GM21717 (cell line): ENCODE measurements at regions not wholly inside any gene's neighbourhood (a gene's known extent, or its start where the extent isn't known, plus 50 kb on each side); places are given as distances from the start of the nearest gene placed in this dataset.

ENCODE experiments used
- ATAC-seq: cut with Tn5 transposase; IDR thresholded peaks from one replicate; pipeline ENCODE4 v1.9.1; 2021; ENCODE audit warnings: mild to moderate bottlenecking, moderate library complexity; ENCODE audit not compliant: unreplicated experiment

DNA sequence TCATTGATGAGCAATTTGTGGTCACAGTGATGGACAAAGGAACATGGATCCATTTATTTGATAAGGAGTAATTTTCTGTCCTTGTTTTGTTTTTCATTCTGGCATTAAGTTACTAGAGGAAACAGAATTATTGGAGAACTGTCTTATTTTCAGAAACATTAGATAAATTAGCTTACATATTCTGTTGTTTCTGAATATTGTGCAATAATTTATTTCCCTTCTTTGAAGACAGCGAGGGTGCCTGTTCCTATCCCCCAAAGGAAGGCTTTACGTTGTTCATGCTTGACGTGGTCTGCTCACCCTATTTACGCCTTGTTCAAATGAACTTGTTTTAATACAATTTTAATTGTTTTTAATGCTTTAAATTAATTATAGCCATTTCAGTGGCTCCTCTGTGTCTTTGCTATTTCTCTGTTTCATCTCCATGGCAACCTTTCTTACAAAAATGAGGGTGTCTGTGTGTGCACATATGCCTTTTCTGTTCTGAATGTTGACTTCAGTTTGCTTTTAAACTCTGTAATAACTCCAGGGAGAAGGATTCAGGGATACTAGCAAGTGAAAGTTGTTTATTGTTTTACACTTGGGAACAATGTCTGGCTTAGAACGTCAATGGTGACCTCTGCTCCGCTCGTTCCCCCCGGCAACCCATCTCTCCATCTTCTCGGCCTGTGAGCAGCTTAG lies 138.3 kb upstream of the PLET1 start:
- ATAC-seq: no peak

DNA sequence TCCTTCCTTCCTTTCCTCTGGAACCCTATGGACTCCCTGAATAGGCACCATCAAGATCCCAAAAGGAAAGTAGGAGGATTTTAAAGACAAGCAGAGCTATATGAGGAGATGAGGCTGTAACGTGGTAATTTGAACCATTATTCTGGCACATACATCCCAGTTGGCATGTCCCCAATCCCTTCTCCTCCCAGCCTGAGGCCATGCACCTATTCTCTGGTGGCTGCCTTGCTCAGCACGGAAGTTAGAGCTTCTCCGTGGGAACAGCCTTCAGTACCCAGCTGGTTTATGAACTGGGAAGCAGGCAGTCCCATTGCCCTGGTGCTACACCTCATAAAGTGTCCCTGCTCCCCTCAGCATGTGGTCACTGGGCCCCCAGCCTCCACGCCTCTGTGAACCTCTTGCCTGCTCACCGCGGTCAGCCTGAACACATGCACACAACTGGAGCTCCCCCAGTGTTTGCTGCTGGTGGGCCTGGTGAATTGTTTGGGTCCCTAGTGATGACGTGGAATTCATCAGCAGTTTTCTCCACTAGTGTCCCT lies 139.9 kb upstream of the PLET1 start:
- no peak for ATAC-seq

DNA sequence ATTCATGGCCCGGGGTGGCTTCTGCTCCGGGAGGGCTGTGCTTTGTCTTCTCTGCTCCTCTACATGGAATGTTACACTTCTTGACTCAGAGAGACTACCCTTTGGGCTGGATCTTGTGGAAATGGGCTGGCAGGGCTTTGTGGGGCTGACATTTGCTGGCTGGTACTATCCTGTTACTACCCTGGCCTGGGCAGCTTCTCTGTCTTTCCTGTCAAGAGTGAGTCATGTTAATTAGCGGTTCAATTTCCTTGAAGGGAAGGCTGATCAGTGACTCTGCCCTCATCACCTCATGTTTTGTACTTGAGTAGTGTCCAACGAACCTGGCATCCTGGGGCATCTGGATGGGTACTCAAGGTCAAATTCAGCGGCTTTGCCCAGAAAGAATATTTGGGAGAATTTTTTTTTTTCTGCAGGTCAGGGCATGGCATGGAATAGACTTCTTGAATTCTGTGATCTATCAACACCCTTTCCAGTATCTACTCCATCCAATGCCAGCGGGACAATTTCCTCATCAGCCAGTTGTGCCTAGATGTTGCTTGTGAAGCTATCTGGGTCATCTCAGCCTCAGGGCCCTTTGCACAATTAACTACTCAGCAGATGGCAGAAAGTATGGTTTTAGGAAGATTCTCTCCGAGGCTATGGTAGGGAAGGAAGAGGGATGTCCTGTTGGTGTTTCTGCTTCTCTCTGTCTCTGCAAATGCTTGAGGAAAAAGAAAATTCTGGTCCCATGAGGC lies 140.5 kb upstream of the PLET1 start:
- ATAC-seq: no peak

DNA sequence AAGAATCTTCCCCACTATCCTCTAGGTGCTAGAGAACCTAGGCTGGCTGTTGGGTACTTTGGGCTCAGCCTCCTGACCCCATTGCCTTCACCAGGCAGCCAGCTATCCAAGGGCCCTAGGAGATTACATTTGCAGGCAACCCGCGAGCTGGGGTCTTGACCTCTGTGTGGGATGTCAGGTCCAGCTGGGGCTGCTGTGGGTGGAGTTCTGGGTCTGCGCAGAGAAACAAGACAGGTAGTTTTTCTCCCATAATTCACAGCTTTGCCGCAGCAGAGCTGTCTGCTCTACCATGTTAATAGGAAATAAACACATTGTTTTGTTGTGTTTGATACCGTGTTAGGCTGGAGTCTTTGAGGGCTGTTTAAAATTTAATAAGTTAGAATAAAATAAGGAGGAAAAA lies 142.8 kb upstream of the PLET1 start:
- no peak for ATAC-seq

DNA sequence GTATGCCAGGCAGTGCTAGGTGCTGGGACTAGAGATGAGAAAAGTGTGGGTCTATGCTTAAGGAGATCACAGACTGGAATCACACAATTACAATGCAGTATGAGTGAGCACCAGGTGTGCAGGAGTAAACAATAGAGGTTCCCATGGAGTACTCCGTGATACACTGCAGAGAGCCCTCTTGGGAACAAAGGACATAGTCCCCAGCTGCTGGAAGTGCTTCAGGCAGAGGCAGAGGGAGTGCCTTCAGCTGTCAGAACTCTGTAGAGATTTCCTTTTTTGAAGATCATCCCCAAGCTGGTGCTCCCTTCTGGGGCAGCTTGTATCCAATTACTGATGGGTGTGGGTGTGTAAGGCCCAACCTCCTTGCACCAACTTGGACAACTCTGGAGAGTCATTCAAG lies 143.5 kb upstream of the PLET1 start:
- no peak for ATAC-seq

DNA sequence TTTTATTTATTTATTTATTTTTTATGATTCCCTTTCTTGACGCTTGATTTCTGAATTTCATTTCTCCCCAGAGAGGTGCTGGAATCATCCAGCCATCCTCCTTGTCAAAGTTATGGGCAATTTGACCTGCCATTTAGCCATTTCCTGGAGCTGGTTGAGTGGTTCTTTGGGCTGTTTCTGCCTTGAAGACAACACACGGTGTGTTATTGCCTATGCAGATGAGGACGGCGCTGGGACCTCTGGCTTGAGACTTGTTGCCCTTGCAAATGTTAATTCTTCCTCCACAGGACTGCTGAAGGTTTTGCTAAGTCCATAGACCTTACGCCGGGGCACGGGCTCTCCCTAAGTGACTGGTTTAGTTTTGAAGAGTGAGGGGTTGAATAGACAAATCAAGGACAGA lies 147.9 kb upstream of the PLET1 start:
- ATAC-seq: no peak

DNA sequence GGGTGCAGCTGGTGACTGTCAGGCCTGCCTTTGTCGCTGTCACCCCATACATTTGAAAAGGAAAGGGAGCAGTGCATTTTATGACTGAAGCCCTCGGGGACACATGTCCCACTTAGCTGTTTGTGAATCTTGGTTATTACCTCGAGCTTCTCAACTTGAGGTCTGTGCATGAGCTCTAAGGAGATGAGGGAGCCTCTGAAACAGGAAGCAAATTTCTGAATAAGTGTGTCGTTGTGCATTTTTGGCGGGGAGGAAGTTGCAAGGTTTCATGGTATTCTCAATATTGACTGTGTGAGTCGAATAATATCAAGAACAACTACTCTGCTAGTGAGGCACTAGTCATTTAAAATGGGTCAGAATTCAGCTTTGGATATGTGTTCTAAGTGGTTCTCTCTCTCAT lies 149.7 kb upstream of the PLET1 start:
- ATAC-seq: no peak

DNA sequence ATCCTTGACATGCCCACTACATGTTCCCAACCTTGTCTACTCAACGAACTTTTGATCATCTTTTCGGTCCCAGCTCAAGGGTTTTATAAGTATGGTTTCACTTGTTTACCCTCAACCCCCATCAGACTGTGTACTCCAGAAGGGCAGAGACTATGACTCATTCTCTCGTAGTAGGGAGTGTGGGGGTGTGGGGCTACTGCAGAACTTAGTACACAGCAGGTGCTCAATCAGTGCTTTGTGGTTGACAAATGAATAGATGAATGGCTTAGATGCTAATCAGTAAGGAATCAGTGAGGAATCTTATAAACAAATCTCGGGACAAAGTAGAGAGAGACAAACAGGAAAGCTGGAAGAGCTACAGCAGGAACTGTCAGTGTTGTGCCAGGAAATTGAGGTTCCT lies 151.7 kb upstream of the PLET1 start:
- ATAC-seq: no peak

DNA sequence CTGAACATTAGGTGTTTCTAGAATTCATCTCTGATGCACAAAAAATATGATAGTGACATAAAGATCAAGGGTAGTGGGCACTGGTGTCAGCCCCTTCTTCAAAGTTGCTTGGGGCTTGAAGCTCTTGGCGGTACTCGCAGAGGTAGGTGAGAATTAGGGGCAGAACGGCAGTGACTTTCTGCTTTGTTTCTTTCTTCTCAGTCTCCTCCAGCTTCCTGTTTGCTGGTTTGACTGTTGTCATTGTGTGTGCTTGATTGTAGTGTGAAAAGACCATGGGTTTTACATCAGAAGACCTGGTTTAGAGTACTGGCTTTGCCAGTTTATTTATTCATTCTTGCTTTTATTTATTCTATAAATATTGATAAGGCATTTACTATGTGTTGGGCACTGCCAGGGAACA lies 156.7 kb upstream of the PLET1 start:
- no peak for ATAC-seq

DNA sequence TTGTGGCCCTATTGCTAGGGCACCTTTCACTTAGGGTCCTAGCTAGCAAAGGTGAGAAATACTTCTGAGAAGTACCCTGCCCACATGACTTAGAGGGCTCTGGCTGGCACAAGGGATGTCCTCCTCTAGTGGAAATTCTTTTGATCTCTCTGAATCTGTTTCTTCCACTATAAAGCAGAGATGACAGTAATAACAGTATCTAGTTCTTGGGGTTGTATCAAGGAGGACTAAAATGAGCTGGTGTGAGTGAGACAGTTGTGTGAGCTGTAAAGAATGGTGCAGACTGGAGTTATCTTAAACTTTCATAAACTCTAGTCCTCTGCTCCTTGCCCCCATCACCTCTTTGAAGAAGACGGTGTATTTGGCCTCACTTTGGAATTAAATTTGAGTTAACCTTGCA lies 157.8 kb upstream of the PLET1 start:
- ATAC-seq: no peak

DNA sequence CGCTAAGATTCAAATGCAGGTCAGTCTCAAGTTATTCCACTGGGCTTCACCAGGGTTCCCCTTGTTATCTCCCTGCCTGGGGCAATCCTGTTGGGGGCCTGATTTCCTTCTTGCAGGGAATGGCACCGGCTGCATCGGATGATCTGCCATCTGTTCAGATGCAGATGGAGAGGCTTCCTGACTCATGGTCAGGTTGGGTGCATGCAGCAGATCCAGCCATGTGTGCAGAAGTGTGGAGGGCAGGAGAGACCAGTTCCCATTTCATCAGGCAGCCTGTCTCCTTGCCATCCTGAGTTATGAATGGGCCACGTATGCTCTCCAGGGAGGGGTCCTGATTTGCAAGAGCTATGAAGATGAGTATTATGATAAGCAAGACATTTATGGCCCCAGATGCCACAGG lies 161.2 kb upstream of the PLET1 start:
- no peak for ATAC-seq

DNA sequence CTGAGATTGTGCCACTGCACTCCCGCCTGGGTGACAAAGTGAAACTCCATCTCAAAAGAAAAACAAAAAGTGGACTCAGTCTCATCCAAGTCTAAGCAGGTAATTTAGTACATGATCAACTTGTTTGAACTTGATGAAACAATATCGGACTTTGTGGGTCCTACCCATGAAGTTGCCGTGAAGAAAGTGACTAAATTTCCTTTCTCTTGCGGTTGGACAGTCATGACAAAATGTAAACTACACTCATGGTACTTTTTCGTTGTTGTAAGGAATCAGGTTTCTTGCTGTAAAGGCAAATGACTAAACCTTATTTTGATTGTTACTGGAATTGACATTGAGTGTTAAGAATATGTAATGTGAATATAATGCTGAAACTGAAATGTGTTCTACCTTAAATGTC lies 164.5 kb upstream of the PLET1 start:
- ATAC-seq: no peak

DNA sequence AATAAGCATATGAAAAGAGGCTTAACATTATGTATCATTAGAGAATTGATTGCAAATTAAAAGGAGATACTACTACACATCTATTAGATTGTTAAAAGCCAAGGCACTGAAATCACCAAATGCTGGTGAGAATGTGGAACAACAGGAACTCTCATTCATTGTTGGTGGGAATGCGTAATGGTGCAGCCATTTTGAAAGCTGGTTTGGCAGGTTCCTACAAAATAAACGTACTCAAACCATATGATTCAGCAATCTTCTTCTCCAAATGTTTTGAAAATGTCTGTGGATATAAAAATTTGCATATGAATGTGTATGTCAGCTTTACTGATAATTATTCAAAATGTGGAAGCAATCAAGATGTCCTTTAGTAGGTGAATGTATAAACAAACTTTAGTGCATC lies 176.4 kb upstream of the PLET1 start:
- no peak for ATAC-seq

DNA sequence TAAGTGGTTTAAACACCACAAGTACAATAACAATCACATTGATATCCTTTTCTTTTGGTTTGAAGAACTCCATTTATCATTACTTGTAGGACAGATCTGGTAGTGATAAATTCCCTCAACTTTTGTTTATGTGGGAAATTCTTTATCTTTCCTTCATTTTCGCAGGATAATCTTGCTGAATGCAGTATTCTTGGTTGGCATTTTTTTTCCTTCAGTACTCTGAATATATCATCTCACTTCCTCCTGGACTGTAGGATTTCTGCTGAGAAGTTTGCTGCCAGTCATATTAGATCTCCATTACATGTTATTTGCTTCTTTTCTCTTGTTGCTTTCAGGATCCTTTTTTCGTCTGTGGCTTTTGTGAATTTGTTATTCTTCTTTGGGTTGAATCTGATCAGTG lies 179.0 kb upstream of the PLET1 start:
- no peak for ATAC-seq

DNA sequence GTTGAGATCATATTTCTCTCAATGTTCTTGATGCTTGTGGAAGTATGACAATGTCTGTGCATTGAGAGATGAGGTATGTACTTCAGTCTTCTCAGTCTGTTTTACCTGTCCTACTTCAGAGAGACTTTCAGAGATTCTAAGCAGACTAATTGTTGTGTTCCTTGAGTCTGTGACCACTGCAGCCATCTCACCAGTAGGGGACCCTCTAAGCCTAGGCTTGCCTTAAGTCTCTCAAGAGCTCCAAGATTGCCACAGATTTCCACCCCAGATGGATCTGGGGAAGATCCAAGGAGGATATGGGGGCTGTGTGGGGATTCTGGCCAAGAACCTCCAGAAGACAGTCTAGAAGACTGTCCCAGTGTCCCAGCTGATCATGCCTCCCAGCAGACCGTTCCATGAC lies 179.9 kb upstream of the PLET1 start:
- no peak for ATAC-seq

DNA sequence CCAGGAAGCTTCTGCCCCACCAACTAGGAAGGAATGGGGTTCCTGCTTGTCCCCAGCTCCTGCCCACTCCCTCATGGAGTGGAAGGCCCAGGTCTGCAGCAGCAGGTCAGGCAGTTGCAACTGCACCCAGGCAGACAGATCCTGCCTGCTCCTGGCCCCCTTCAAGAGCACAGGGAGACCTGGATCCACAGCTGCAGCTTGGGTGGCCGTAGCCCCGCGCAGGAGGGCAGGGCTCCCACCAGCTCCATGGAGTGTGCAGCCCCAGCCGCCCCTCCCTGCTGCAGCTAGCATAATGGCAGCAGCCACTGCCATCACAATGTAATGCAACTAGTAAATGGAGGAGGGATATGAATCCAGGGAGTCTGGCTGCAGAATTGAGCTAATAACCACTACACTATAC lies 187.5 kb upstream of the PLET1 start:
- ATAC-seq: no peak

DNA sequence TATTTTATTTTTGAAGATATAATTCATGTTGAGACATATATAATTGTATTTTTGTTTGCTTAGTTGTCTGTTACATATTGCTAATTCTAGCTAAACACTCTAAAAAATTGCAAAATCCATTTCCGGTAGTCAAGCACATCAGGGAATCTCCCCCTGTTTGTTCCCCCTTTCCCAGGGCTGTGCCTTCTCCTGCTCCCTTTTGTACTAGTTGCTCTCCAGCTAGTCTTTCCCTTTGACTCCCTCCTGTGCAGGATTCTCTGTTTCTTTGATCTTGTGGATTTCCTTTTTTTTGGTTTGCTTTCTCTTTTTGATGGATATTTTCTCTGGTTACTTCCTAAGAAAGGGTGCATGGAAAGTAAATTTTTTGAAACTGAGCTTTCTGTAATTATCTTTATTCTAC lies 188.1 kb upstream of the PLET1 start:
- no peak for ATAC-seq

DNA sequence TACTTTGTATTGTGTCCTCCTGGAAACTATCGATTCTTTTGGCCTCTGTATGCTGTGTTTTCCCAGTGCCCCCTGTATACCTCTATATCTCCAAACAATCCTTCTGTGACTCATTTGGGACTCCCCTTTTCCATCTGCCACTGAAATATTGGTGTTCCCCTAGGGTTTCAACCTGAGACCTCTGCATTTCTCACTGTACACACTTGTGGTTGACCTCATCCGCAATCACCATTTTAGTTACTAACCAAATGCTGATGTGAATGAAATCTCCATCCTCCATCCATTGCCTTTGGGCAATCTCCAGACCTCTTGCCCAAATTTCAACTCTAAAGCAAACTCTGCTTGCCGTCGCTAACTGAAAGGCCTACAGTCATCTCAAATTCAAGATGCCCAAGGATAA lies 190.6 kb upstream of the PLET1 start:
- no peak for ATAC-seq

DNA sequence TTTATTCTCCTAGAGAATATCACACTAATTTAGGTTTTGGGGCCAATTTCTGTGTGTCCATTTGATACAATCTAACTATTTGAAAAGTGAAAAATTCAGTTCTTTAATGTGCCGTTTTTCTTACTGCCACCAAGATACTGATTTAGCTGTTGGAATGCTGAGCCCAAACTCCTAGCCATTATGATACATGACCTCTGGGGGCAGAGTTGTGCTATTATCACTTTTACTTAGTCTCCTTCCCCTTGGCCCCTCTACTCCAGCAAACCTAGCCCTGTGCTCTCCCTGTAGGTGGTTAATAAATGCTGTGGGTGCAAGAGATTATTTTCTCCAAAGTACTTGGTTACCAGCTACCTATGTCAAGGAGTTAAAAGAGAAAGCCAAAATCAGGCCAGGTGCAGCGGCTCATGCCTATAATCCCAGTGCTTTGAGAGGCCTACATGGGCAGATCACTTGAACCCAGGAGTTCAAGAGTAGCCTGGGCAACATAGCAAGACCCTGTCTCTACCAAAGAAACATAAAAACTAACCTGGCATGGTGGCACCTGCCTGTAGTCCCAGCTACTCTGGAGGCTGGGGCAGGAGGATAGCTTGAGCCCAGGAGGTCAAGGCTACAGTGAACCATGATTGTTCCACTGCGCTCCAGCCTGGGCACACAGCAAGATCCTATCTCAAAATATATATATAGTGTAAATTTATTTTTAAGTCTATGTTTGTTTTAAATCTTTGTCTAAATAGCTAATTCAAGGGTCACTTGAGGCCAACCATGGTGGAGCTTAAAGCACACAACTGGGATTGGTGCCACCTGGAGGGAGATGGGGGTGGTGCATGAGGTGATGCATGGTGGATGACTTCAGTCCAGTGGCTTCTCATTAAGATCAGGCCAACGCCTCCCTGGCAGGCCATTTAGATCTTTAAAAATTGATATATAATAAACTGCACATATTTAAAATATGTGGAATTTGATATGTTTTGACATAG lies 193.2 kb upstream of the PLET1 start:
- no peak for ATAC-seq

DNA sequence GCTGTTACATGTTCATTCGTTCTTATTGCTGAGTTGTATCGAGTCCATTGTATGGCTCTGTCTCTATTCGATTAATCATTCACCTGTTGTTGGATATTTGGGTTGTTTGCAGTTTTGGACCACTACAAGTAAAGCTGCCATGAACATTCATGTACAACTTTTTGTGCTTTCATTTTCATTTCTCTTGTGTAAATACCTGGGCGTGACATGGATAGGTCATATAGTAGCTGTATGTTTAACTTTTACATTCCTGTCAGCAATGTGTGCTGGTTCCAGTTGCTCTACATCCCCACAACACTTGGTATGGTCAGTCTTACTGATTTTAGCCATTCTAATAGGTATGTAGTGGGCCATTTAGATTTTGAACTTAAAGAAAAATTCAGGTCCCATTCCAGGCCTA lies 194.2 kb upstream of the PLET1 start:
- ATAC-seq: no peak

DNA sequence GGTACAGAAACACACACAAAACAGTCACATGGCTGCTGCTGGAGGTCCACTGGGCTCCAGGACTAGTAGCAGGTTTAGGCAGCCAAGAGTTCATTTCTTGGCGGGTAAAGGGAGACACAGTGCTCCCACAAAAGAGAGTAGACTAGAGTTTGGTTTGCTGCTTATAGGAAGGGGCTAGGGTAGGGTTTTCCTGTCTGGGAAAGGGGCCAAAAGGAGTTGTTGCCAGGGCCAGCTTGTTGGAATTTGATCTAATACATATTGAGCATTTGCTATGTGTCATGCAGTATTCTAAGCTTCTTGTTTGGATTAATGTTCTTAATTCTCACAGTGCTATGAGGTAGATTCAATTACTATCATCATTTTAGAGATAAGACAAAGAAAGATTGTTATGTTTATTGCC lies 195.1 kb upstream of the PLET1 start:
- no peak for ATAC-seq
